ENCODE measurements at regions not wholly inside any gene's neighbourhood (a gene's known extent, or its start where the extent isn't known, plus 50 kb on each side); places are given as distances from the start of the nearest gene placed in this dataset. TPM values are rescaled to one million over a fixed set of nuclear protein-coding genes. Genes with fewer than 3 reads are reported as not detected.
"Not testable (repeated sequence)": the region's sequence is repeated elsewhere in the genome, so short reads cannot be mapped to it uniquely, and the experiment has no call there.

DNA sequence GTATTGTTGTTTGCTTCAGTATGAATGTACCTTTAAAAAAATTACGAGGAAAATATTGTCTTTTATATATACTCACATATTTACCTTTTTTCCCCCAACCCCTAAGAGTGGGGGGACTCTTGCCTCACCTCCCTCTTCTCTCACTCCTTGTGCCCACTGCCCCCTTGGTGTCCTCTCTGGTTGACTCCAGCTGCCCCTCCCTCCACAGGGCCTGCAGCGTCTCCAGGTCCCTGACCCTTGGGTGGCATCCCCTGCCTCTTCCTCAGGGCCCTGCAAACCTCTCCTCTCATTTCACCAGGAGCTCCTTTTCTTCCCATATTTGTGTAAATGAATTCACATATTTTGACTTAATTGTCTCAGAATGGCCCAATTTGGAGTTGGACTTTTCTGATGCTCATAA, 184.3 kb upstream of the GOLGA6L22 start:
- ATAC-seq; intact Hi-C loops (cut with micrococcal nuclease); DNase-seq: not testable (repeated sequence)

DNA sequence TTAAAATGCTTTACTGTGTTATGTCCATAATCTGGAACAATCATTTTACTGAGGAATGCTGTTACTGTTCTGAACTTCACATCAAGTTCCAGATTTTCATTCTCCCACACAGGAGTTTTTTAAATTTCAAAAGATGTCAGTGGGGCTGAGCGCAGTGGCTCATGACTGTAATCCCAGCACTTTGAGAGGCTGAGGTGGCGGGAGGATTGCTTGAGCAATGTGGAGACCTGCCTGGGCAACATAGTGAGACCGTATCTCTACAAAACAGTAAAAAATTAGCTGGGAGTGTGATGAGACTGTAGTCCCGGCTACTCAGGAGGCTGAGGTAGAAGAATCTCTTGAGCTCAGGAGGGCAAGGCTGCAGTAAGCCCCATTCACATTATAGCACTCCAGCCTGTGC, 177.9 kb upstream of the GOLGA6L22 start:
- ATAC-seq; intact Hi-C loops (cut with micrococcal nuclease); DNase-seq: not testable (repeated sequence)

DNA sequence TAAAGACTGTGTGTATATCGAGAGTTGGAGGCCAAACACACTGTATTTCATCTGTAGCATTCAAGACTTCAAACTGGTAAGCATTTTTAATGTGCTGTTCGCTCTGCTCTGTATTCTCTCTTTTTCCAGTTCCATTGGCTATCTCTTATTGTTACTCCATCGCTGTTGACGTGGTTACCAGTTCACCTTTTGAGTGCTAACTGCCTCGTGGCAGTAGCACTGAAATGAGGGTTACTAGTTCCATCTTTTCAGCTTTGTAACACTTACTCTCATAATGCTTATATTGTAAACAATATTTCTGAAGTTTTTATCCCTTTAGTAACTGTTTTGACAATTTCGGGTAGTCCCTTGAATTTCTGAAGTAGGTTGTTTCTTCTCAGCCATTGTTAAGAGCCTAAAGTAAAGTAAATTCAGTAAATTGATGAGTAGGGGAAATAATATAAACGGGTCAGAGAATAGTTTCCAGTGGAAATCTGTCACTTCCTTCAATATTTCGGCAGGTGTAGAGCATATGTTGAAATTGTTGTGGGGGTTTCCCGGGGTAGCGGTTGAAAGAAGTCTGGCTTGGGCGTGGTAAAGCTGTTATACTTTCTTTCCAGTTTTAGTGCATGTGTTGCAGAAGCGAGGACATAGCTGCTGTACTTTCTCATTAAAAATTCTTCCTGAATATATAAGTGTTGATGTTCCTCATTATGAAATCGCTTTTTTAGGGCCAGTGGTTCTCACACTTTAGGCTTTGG, 175.7 kb upstream of the GOLGA6L22 start:
- DNase-seq; intact Hi-C loops (cut with micrococcal nuclease); ATAC-seq: not testable (repeated sequence)

DNA sequence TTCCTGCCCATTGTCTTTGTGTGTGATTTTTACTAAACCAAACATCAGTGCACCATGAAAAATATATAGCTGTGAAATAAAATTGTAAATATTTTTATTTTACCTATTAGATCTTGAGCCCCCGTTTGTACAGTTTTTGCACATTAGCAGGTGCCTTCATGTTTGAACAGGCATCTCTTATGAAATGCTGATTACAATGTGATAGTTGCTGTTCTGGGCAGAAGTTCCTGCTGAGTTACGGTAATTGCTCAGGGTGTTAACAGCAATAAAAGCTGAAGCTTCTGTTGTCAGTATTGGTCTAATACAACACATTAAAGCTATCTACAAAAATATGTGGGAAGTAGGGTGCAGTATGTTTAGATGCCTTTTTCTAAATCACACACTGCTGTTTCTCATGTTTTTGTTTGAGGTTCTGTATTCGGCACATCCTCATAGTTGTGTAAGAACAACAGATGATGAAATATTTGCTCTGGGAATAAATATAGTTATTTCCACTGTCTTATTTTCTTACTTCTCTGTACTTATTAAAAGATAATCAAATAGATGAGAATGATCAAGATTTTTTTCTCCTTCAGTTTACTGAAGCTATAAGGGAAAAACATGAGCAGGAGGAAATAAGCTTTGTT, 173.8 kb upstream of the GOLGA6L22 start:
- ATAC-seq; DNase-seq; intact Hi-C loops (cut with micrococcal nuclease): not testable (repeated sequence)

DNA sequence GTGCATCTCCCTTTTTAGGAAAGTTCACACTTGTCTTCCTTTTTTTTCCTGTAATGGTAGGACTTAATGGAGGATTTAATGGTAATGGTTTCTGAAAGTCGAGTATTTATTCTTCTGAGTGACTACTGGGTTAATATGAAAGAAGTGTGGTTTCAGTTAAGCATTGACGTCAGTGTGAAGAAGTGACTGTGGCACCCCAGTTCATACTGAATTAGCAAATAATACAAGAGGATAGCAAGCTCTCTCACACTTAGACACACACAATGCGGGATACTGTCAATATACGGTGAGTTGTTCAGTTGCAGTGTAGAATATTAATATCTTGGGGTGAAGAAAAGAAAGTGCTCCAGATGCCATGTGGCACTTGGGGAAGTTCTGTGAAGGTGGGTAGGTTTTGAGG, 167.6 kb upstream of the GOLGA6L22 start:
- intact Hi-C loops (cut with micrococcal nuclease); ATAC-seq: not testable (repeated sequence)

DNA sequence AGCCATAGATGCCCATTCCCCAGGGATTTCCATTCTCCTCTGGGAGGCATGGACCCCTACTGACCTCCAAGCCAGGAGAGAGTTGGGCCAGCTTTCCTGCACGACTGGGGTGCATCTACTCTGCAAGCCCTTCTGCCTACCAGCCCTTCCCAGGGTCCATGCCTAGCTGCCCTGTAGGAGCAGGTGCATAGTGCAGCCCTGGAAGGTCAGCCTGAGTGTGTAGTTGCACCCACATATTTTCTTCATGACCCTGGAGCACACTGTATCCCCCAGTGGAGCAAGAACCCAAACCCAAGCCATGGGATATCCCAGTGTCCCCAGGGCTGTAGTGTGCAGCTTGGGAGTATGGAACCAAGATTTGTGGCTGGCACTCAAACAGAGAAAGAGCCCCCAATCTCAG, 155.6 kb upstream of the GOLGA6L22 start:
- ATAC-seq; DNase-seq; intact Hi-C loops (cut with micrococcal nuclease): not testable (repeated sequence)

More for the DNA sequence above, 167.6 kb upstream of the GOLGA6L22 start:
- not testable (repeated sequence) for DNase-seq

Small RNA genes in the stretch of these regions (microRNA-seq; reads per million reads assigned to microRNA genes)
- gene MIR1268A (ENCODE audit: borderline number of aligned reads): not detected

Measured in left ventricle myocardium superior (tissue), 1 donor.